ENCODE measurements at regions not wholly inside any gene's neighbourhood (a gene's known extent, or its start where the extent isn't known, plus 50 kb on each side); places are given as distances from the start of the nearest gene placed in this dataset.

GRCh38 chr5:147061431-147061830 lies 173.4 kb upstream of the STK32A start:
- no peak overlapping the region for H3K4me3 ChIP-seq (ENCODE audit: low read depth, low read length)
- TF ChIP-seq, protein P1, sequence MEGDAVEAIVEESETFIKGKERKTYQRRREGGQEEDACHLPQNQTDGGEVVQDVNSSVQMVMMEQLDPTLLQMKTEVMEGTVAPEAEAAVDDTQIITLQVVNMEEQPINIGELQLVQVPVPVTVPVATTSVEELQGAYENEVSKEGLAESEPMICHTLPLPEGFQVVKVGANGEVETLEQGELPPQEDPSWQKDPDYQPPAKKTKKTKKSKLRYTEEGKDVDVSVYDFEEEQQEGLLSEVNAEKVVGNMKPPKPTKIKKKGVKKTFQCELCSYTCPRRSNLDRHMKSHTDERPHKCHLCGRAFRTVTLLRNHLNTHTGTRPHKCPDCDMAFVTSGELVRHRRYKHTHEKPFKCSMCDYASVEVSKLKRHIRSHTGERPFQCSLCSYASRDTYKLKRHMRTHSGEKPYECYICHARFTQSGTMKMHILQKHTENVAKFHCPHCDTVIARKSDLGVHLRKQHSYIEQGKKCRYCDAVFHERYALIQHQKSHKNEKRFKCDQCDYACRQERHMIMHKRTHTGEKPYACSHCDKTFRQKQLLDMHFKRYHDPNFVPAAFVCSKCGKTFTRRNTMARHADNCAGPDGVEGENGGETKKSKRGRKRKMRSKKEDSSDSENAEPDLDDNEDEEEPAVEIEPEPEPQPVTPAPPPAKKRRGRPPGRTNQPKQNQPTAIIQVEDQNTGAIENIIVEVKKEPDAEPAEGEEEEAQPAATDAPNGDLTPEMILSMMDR (IDR thresholded peaks at IDR 0.05; ENCODE audit: low read depth, low read length), result no peak

DNA sequence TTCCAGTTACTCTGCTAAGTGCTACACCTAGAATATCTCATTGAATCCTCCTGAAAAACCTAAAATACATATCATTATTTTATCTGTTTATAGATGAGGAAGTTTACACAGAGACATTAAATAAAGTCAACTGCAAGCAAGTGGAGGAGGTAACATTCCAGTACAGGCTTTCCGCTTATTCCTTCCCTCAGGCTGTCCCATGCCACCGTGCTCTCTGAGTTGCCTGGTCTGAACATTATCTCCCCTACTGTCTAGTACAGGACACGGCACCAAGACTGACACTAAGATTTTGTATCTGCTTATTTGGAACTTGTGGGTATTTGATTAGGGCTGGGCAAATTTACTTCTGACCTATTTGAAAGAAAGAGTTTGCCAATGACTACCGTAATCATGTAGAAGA lies 172.4 kb upstream of the STK32A start:
- TF ChIP-seq, protein P1 (IDR thresholded peaks at IDR 0.05; ENCODE audit: low read depth, low read length), result no peak
- H3K4me3 ChIP-seq (ENCODE audit: low read depth, low read length), result no peak overlapping the region

GRCh38 chr5:147063943-147064342 lies 170.9 kb upstream of the STK32A start:
- TF ChIP-seq, protein P1 (IDR thresholded peaks at IDR 0.05; ENCODE audit: low read depth, low read length), result no peak
- no peak overlapping the region for H3K4me3 ChIP-seq (ENCODE audit: low read depth, low read length)

- TF ChIP-seq, protein P1 (IDR thresholded peaks at IDR 0.05; ENCODE audit: low read depth, low read length), result no peak
- H3K4me3 ChIP-seq (ENCODE audit: low read depth, low read length), result no peak overlapping the region
Measured at GRCh38 chr5:147065071-147065470, 169.8 kb upstream of the STK32A start.

DNA sequence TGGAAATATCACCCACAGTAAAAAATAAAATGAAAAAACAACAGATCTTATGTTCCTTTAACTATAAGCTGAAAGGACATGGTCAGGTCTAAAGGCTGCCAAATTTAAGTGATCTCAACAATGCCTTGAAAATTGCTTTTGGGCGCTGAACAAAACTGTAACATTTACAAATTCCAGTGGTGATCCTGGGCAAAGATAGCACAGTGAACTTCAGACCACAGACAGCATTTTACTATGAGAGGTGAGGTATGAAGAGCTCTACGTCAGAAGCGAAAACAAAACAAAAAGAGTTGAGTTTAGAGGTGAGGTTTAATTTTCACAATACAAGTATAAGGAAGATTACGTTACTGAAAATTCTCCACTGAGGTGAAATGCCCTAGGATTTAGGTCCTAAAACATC lies 165.8 kb upstream of the STK32A start:
- TF ChIP-seq, protein P1 (IDR thresholded peaks at IDR 0.05; ENCODE audit: low read depth, low read length), result no peak

GRCh38 chr5:147072622-147073021 lies 162.2 kb upstream of the STK32A start:
- no peak overlapping the region for H3K4me3 ChIP-seq (ENCODE audit: low read depth, low read length)
- TF ChIP-seq, protein P1 (IDR thresholded peaks at IDR 0.05; ENCODE audit: low read depth, low read length), result no peak

More for the DNA sequence above, 165.8 kb upstream of the STK32A start:
- no peak overlapping the region for H3K4me3 ChIP-seq (ENCODE audit: low read depth, low read length)

GRCh38 chr5:147073098-147073497 lies 161.7 kb upstream of the STK32A start:
- TF ChIP-seq, protein P1 (IDR thresholded peaks at IDR 0.05; ENCODE audit: low read depth, low read length), result no peak
- no peak overlapping the region for H3K4me3 ChIP-seq (ENCODE audit: low read depth, low read length)
